ENCODE measurements at regions not wholly inside any gene's neighbourhood (a gene's known extent, or its start where the extent isn't known, plus 50 kb on each side); places are given as distances from the start of the nearest gene placed in this dataset.
"Not testable (repeated sequence)": the region's sequence is repeated elsewhere in the genome, so short reads cannot be mapped to it uniquely, and the experiment has no call there.

DNA sequence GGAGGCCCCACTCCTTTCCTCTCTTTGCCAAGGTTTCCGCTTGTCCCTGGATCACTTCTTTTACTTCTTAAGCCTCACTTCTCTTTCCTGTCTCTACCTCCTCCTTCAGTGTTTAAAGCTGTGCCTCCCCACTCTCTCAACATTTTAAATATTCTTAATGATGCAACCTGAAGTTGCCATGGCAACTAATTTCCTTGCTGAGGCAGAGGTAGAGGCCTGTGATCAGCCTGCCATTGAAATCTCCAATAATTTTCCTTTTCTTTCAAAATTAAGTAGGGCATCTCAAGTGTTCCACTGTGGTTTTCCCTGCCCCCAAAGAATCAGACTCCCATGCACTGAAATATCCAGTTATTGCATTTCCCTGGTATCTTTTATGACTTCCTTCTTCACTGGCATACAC, 108.6 kb upstream of the VRK1 start:
- DNase-seq, result no peak

DNA sequence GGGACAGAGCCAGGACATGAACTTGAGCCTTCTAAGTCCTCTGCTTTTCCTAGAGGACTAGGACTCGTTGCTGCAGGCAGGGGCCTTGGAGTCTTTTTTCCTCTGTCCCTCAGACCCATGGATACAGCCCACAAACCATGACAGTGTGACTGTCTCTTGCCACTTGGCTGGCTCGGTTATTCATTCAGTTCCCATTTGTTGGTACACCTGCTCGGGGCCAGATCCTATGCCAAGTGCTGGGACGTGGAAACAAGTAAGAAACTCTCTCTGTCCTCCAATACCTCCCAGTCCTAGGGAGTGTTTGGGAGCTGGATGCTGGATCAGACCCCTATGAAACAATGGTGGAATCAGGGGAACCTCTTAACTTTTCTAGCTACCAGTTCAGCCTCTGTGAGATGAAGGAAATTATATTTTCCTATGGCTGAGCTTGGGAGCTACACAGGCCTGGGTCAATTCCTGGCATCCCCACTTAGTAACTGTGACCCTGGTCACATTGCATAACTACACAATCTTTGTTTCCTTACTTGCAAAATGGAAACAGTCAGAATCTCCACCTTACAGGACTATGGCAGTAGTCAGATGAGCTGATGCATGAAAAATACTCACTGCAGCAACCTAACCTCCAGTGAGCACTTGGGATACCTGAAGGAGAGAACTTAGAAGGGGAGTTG, 106.3 kb upstream of the VRK1 start:
- DNase-seq, result no peak

DNA sequence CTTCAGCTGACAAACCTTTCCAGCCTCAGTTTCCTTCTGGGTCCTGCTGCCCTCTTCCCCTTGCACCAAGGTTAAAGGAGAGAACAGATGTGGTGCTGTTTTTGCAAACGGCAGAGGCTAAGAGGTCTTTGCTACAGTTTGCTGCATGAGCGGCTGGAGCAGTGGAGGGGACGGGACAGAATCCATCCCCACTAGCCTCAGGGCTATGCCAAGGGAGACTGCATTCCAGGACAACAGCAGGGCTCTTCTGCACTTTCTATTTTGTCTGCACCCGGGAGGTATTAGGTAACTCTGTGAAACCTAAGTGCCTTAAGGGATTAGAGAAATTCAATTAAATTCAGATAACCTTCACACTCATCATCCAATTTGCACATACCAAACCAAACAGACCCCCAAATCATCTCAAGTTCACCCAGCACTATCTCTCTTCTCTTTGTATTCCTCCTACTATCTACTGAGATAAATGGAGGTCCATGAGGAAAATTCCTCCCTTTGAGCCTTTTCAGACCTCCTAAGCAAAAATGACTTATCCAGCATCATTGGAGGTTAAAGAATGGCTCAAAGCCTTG, 103.8 kb upstream of the VRK1 start:
- no peak for DNase-seq

DNA sequence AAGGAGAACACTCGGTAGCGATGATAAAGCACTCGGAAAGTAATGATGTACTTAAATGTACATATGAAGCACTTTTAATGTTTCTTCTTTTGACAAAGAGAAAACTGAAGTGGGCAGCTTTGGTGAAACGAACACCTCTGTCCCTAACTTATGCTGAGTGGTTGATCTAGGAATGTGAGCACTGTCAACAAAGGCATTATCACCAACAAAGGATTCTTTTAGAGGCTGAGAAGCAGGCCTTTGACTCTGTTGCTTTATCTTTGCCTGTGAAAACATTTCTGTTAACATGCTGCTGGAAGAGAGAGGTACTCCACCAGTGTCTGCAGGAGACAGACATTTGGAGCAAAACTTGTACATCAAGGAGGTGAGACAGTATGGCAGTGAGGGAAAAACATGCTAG, 103.2 kb upstream of the VRK1 start:
- DNase-seq, result no peak

DNA sequence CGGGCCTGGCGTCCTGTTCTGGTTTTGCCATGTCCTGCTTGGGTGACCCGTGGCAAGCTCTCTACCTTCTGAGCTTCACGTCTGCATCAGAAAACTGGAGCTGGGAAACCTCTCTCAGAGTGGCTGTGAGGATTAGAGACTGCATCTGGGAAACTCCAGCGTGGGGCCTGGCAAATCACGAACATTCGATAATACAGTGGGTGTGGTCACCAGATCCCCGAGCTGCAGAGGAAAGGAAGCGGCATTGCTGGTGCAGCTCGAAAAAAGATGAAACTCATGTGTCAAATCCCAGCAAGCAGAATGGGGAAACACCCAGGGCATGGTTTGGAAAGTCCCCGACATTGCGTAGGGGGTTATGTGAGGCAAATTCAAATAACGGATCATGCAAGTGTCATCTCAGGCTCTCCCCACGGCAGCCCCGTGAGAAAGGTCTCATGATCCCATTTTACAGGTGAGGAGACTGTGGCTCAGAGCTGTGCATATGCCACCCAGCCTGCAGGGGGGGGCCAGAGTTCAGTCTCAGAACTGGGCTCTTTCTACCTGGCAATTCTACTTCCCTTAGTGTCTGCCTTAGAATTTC, 98.1 kb upstream of the VRK1 start:
- DNase-seq, result no peak

DNA sequence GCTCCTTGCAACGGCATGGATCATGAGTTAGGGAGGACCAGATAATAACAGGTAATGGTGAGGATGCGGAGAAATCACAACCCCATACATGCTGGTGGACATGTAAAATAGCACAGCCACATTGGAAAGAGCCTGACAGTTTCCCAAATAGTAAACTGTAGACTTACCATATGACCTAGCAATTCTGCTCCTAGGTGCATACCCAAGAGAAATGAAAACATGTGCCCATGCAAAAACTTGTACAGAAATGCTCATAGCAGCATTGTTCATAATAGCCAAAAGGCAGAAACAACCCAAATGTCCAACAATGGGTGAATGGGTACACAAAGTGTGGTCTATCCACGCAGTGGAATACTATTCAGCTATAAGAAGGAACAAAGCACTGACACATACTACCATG, 97.5 kb upstream of the VRK1 start:
- DNase-seq, result no peak

DNA sequence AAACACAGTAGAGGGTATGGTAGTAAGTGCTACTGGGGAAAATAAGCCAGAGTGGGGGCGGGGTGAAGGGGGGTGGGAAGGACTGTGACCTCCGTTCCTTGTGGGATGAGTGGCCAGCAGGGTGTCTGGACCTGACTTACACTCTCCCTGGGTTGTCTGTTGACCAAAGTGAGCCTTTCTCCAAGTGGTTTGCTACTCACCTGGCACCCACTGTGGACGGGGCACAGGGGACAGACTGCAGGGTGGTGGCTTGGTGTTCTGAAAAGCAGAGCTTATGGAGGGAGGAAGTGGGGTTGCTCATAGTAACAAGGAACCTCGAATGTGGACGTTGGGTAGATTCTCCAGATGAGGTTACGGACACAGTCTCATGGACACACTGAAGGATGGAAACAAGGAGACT, 94.4 kb upstream of the VRK1 start:
- no peak for DNase-seq

DNA sequence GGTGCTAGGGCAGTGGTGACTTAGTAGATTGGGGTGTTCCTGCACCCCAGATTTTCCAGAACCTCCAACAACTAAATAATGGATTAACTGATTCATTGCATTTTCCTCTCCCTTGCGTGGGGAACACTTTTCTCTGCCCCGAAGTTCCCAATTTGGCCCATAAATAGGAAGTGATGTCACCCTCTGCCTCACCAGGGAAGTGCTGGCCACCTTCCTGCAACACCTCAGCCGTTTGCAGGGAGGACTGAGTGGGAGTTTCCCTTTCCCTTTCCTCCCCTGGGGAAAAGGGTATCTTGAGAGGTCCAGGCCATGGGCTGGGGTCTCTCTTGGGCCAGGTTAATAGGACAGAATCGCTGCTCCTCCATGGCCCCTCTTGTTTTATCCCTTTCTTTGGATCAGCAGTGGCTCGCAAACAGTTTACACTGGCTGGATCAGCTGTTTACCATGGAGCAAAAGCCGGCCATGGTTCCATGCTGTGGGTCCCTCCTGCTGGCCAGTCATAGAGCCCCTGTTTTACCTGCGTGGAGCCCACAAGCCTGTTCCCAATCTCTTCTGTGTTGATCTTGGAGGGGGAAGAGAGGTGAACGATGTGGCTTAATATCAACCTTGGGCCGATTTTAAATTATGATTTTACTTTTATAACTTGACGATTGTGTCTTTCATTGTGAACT, 91.6 kb upstream of the VRK1 start:
- no peak for DNase-seq

DNA sequence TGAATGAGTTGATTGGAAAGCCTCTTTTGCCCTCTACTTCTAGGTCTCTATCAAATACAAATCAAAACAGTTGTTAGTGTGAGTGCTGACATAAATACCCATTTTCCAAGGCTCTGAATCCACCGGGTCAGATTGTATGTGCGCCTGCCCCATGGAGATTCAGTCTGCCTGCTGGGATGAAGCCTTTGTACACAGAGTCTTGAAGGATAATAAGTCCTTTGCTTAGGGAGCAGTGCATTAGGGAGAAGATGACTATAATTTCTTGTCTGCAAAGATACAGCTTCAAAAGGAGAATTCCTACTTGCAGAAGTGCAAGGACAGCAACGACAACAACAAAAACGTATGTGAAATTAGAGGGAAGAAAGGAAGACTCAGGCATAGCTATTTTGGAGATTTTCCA, 90.3 kb upstream of the VRK1 start:
- no peak for DNase-seq

DNA sequence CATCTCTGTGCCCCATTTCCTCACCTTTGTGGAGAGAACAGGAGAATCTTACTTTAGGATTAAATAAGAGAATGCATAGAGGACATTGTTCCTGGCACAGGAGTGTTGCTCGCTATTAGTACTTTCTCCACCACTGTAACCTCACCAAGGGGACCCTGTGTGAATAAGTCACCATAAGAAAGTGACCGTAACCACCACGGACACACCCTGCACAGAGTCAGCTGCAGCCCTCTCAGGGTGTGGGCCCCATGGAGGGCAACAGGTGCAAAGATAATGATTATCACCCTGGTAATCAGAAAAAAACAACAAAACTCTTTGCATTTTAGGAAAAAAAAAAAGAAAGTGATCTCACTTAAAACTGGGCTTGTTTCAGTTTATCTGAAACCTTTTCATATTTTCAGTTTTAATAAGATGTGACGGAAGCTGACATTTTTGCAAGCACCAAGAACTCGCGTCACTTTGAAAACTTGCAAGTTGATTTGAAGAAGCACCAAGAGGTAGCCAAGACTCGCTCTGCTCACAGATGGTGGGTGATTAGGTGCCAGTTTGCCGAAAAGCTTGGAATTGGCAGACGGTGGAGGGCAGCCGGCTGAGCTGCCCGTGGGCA, 87.0 kb upstream of the VRK1 start:
- no peak for DNase-seq

DNA sequence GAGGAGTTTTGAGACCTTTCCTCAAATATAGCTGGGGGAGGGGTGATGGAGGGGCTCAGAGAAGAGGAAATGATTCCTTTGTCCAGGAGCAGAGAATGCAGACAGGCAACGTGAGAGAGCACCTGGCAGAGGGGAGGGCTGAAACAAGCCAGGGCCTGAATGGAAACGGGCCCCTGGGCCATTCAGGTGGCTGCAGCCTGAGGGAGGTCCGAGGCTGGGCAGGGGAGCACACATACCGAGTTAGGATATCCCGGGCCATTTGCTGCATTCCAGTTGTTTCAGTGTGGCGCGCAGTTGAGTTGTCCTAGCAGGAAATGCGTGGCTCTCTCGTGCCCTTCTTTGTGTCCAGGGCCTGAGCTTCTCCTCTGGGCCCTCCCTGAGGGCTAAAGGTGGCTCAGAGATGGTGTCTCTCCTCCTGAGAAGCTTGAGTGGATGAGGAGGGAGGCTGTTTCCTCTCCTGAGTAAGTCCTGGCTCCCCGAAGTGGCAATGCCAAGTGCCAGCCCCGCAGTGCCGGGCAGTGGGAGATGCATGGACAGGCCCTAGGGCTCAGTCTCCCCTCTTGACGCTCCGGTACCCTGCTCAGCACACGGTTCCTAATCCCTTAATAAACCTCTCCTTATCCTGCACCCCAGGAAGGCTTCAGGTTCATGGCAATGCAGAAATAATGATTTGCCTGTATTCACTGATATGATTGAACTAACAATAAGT, 85.5 kb upstream of the VRK1 start:
- DNase-seq, result no peak

DNA sequence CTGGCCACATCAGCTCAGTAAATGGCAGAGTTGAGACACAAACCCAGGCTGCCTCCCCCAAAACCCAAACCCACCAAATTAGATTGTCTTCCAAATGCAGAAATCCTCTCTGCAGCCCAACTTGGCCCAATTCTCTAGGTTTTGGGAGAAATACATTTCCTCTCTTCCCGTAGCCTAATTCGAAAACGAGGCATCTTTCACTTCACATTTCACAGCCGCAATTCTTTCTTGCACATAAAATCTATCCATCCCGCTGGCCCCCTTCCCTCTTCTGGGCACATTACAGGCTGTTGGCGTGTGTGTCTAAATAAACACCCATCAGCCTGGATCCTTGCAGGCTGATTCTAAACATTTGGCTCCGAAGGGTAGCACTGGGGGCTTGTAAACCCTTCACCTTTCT, 83.8 kb upstream of the VRK1 start:
- DNase-seq, result no peak

DNA sequence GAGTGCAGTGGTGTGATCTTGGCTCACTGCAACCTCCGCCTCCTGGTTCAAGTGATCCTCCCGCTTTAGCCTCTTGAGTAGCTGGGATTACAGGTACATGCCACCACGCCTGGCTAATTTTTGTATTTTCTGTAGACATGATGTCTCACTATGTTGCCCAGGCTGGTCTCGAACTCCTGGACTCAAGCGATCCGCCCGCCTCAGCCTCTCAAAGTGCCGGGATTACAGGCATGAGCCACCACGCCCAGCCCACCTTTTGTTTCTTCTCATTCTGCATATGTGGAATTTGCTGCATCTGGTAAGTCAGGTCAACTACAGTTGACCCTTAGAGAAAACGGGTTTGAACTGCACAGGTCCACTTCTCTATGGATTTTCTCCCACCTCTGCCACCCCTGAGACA, 82.6 kb upstream of the VRK1 start:
- DNase-seq, result not testable (repeated sequence)

DNA sequence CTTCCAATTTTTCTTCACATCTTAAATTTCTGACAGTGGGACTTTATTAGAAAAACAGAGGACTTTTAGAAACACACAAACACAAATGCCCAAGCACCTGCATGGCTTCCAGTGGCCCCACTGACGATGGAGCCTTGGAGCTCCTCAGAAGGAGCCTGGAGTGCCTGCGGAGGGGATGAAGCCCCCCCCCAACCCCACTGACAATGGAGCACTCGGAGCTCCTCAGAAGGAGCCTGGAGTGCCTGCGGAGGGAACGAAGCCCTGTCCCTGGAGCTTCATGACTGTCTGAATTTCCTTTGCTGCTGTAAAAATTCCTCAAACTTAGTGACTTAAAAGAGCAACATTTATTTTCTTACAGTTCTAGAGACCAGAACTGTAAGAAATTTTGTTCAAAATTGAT, 80.1 kb upstream of the VRK1 start:
- DNase-seq, result no peak

DNA sequence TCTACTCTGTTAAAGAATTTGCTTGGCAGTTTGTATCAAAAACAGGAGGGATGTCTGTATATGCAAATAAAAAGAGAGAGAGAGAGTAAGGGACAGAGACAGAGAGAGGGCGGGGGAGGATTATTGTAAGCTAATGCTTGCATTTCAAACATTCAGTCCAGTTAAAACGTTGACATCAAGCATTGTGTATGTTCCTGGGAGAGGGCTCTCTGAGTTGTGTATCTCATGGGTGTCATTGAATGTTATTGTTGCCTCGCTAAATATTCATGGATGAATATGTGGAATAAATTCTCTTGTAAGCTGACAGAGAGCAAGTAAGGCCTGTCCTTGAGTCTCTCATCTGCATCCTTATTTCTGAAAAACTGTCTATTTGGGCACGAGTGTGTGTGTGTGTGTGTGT, 78.8 kb upstream of the VRK1 start:
- DNase-seq, result no peak

DNA sequence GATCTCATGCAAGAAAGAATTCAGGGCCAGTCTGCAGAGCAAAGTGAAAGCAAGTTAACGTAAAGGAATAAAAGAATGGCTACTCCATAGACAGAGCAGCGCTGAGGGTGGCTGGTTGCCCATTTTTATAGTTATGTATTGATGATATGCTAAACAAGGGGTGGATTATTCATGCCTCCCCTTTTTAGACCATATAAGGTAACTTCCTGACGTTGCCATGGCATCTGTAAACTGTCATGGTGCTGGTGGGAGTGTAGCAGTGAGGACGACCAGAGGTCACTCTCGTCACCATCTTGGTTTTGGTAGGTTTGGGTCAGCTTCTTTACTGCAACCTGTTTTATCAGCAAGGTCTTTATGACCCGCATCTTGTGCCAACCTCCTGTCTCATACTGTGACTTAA, 76.5 kb upstream of the VRK1 start:
- not testable (repeated sequence) for DNase-seq

DNA sequence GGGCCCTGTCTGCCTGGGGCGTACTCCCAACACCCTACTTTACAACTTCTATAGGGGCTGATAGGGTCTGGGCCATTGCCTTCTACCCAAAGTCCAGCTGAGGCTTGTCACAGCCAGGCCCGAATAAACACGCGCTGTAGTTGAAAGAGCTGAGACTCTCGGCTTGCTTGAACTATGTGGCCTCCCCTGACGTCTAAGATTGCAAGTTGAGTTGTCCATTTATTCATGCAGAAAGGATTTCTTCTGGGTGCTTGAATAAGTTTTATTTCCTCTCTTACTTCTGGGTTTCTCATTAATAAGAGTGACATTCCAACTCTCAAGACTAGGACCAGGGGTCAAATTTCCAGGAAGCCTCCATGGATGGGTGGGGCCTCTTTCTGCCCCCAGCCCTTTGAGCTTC, 74.4 kb upstream of the VRK1 start:
- no peak for DNase-seq

DNA sequence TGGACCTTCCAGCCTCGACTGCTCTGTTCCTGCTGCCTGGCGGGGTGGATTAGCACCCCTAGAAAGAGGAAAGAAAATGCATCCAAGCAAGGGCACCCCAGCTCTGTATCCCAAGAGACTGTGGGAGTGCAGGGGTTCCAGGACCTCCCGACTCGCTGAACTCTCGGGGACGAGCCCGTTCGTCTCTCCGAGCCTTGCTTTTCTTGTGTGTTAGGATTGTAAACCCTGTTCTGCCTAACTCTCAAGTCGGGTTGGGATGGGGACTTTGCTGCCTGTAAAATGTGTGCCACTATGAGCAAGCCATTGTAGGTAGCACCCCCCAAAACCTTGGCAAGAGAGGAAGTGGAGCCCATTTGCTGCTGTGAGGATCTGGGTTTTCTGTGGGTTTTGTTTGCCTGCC, 73.2 kb upstream of the VRK1 start:
- no peak for DNase-seq

DNA sequence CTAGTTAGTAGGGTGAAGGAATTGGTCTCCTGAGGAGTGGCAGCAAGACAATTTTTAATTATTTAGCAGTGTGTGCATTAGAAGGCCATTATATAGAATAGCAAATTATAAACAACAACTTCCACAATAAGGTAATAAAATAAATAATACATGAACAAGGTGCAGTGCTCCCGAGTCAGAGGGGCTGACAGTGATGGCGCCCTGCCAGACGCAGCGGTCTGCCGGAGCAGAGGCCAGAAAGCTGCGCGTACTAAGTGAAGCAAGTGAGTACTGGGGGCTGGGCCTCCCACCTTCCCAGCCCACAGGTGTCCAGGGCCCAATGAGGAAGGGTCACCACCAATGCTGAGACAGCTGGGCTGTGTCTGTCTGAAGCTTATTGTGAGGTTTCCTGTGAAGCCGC, 72.0 kb upstream of the VRK1 start:
- no peak for DNase-seq

DNA sequence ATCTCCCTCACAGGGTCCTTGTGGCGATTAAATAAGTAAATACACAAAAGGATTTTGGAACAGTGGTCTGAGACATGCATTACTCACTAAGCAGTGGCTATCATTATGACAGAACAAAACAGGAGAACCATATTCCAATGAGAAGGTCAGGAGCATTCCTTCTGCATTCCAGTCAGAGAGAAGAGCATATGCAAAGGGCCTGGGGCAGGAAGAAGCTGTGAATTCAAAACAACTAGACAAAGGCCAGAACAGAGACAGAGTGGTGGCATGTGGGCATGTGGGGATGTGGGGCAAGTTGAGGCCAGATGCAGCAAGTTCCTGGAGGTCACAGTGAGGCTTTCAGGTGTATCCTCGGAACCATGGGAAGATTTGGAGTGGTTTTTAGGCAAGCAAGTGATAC, 70.1 kb upstream of the VRK1 start:
- DNase-seq, result no peak

DNA sequence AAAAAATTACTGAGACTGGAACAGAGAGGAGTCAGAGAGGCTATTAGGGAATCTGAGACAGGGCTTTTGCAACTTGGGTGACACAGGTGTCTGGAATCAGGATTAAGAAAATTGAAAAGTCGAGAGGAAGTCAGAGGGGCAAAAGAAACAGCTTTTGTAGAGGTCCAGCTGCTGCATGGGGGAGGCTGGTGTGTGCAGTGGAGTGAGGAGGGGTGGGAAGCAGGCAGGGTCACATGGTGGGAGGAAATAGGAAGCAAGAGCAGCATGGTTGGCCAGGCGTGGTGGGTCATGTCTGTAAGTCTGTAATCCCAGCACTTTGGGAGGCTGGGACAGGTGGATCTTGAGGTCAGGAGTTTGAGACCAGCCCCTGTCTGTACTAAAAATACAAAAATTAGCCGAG, 69.7 kb upstream of the VRK1 start:
- no peak for DNase-seq

DNA sequence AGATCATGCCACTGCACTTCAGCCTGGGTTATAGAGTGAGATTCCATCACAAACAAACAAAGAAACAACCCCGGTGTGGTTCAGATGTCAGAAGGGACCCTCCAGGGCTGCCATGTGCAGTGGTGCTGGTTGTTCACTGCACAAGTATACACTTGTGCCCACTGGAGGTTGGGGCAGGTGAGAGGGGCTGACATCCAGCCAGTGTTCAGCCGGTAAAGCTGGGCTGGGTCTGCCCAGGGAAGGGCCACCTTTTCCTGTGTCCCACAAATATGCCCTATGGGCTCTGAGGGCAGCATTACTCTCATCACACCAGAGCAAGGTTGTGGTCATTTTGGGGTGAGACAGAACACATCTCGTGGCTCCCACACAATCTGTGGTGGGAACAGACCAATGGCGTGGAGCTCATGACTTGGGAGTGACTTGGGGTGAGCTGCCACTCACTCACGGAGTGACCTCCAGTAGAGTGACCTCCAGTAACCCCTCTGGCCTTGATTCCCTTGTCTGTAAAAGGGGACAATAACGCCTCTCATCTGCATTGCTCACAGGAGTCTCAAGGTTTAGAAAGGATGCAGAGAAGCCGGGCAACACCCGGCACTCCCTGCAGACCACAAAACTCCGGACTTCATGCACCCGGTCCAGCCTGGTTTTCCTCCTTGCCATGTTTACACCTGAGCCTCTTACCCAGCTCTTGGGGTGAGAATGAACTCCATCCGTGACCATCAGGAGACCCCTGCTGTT, 69.0 kb upstream of the VRK1 start:
- DNase-seq, result no peak

DNA sequence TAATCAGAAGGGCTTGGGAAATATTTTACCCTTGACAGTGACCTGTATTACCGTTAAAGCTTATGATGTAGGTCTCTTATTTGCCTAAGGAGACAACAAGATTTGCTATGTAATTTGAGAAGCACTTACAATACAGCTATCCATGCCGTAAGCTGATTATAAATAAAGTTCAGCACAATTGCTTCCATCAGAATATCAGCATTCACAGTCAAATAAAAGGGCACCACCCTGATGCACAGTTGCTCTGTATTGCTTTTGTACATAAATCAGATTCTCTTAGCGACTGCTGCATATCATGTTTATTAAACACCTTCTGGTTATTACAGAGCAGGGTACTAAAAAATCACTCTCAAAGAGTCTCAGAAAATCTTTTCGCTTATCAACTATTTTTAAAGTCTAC, 67.3 kb upstream of the VRK1 start:
- no peak for DNase-seq
